ENCODE measurements at regions not wholly inside any gene's neighbourhood (a gene's known extent, or its start where the extent isn't known, plus 50 kb on each side); places are given as distances from the start of the nearest gene placed in this dataset.

- Histone ChIP-seq H3K27me3 (no peaks in the 10 kb centered on the region), H3K4me3 (no peak overlapping the region), H3K9me3 (no peaks in the 10 kb centered on the region), H3K4me1 (peaks cover 5% of the 10 kb centered on the region), H3K36me3 (no peaks in the 10 kb centered on the region), H3K27ac (no peak overlapping the region)
- no peak for DNase-seq (ENCODE audit: low spot score in 2 of 2)
- TF ChIP-seq POLR2AphosphoS5 (IDR thresholded peaks at IDR 0.05) (no peak), EP300 (IDR thresholded peaks at IDR 0.05) (no peak), POLR2A (IDR thresholded peaks at IDR 0.05) (no peak), CTCF (IDR thresholded peaks at IDR 0.05) (no peak)
- WGBS, result 87% methylated on average over 14 of the region's 15 CpGs
Observed at GRCh38 chr2:3044587-3045317, 332.9 kb downstream of the EIPR1 start.

DNA sequence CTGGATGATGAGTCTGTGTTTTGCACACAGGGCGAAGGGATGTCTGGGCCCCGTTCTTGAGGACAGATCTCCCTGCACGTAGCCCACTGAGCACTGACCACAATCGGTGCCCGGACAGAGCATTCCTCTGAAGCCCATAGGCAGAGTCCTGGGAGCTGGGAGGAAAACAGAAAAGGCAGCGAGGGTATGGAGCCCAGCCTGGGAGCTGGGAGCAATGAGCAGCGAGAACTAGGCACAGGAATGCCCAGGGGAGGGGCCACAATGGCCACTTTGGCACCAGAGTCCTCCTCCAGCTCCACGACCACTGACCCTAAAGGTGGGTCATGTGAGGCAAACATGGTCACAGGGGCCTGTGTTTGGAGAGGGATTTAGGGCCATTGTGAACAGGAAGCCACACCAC is 333.9 kb downstream of the EIPR1 start:
- H3K9me3 ChIP-seq, result no peaks in the 10 kb centered on the region
- H3K27ac ChIP-seq, result no peak overlapping the region
- H3K4me3 ChIP-seq, result no peak overlapping the region
- no peak for TF ChIP-seq POLR2AphosphoS5 (IDR thresholded peaks at IDR 0.05)
- no peak for TF ChIP-seq CTCF (IDR thresholded peaks at IDR 0.05)
- TF ChIP-seq EP300 (IDR thresholded peaks at IDR 0.05), result no peak
- no peak for TF ChIP-seq POLR2A (IDR thresholded peaks at IDR 0.05)
- no peak for DNase-seq (ENCODE audit: low spot score in 2 of 2)
- 98% methylated on average over 6 of the region's 8 CpGs for WGBS
- no peaks in the 10 kb centered on the region for H3K36me3 ChIP-seq
- no peaks in the 10 kb centered on the region for H3K27me3 ChIP-seq
- H3K4me1 ChIP-seq, result peaks cover 5% of the 10 kb centered on the region

DNA sequence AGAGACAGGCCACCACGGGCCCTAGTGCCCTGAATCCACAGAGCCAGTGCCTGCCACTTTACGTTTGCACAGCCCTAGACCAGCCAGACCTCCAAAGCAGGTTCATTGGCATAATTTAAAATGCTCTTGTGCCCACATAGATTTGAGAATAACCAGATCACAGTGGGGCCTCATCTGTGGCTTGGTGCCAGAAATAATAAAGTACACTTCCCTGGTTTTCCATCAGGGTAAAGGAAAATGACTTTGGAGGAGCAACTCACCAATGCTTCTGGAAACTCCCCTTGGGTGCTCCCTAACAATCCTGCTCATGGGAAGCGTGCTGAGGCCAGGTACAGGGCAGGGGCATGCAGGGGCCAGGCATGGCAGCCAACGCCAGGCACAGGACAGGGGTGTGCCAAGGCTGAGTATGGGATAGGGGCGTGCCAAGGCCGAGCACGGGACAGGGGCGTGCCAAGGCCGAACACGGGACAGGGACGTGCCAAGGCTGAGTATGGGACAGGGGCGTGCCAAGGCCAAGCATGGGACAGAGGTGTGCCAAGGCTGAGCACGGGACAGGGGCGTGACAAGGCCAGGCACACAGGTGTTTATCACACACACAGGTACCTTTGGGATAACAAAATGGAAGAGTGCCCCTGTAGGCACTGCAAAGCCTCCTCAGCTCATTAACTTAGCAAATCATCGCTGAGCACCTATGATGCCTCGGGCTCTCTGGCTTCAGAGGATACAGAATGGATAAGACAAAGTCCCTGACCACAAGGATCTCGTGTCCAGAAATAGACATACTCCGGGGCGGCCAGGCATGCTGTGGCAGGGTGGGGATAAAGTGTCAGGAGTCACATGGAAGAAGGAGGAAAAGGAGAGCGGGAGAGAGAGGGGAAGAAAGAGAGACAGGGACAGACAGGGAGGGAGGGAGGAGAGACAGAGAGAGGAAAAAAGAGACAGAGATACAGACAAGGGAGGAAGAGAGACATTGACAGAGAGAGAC is 334.7 kb downstream of the EIPR1 start:
- peak in 1 of 2 donors; percentile 62 for DNase-seq (ENCODE audit: low spot score in 2 of 2)
- 68% methylated on average over 20 of the region's 20 CpGs for WGBS

DNA sequence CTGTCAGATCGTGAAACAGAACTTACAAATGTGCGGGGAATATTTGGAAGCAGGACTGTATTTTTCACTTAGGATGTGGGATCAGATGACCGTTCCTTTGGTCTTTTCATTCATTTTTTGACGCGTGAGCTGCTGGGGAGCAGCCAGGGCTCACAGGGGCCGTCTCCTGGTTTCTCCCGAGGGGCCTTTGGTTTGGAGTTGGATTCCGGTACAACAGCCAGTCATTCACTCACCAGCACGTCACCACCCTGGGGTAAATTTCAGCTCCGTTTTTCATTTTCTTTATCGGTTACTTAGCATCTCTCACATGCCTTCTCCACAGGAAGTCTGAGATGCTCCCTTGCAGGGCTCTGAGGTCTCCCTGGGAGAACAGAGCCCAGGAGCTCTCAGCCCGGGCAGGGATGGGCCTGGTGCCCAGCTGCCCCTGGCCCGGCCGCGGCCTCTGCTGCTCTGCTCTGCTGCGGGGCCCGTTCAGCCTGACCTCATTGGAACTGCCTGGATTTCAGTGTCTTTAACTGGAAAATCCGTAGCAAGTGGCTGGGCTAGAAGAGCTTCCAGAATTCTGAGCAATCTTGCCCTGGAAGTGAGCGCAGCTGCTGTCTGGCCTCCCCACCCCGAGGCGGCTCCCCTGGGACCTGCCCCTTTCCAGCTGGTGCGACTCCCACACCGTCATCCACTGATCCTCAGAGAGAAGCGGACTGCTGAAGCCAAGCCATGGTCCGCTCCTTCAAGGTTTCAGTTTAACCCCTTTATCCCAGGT is 335.6 kb downstream of the EIPR1 start:
- Histone ChIP-seq H3K4me1 (peaks cover 5% of the 10 kb centered on the region), H3K36me3 (no peaks in the 10 kb centered on the region), H3K9me3 (no peaks in the 10 kb centered on the region), H3K27me3 (no peaks in the 10 kb centered on the region), H3K4me3 (no peak overlapping the region), H3K27ac (no peak overlapping the region)
- 50% methylated on average over 21 of the region's 25 CpGs for WGBS
- TF ChIP-seq CTCF (IDR thresholded peaks at IDR 0.05) (no peak), EP300 (IDR thresholded peaks at IDR 0.05) (no peak), POLR2A (IDR thresholded peaks at IDR 0.05) (no peak), POLR2AphosphoS5 (IDR thresholded peaks at IDR 0.05) (no peak)
- no peak for DNase-seq (ENCODE audit: low spot score in 2 of 2)

More for the DNA sequence above, 334.7 kb downstream of the EIPR1 start:
- Histone ChIP-seq H3K36me3 (no peaks in the 10 kb centered on the region), H3K4me1 (peaks cover 5% of the 10 kb centered on the region), H3K27ac (no peak overlapping the region), H3K4me3 (no peak overlapping the region), H3K27me3 (no peaks in the 10 kb centered on the region), H3K9me3 (no peaks in the 10 kb centered on the region)
- TF ChIP-seq EP300 (IDR thresholded peaks at IDR 0.05), result no peak
- no peak for TF ChIP-seq CTCF (IDR thresholded peaks at IDR 0.05)
- no peak for TF ChIP-seq POLR2A (IDR thresholded peaks at IDR 0.05)
- TF ChIP-seq POLR2AphosphoS5 (IDR thresholded peaks at IDR 0.05), result no peak

All from suprapubic skin (tissue), 4 donors.